ENCODE measurements at regions not wholly inside any gene's neighbourhood (a gene's known extent, or its start where the extent isn't known, plus 50 kb on each side); places are given as distances from the start of the nearest gene placed in this dataset.
A peak's percentile ranks its signal among the peaks of the same experiment; 100 is the strongest.

- Histone ChIP-seq H3K4me3 (no peak overlapping the region), H3K27me3 (no peaks in the 10 kb centered on the region), H3K9me3 (no peaks in the 10 kb centered on the region), H3K36me3 (no peaks in the 10 kb centered on the region), H3K4me1 (no peaks in the 10 kb centered on the region), H3K27ac (no peak overlapping the region)
- no peak for TF ChIP-seq CTCF (IDR thresholded peaks at IDR 0.05)
- TF ChIP-seq POLR2A (IDR thresholded peaks at IDR 0.05): no peak
- DNase-seq: no peak
- intact Hi-C loops (cut with DNase I; ENCODE audit: low total_unique reads): no loop called here
Measured at GRCh38 chr6:113406048-113406695, 451.0 kb upstream of the MARCKS start.

- intact Hi-C loops (cut with DNase I; ENCODE audit: low total_unique reads): no loop called here
- Histone ChIP-seq H3K9me3 (no peaks in the 10 kb centered on the region), H3K27ac (no peak overlapping the region), H3K27me3 (no peaks in the 10 kb centered on the region), H3K4me1 (no peaks in the 10 kb centered on the region), H3K36me3 (no peaks in the 10 kb centered on the region), H3K4me3 (no peak overlapping the region)
- DNase-seq: no peak
- TF ChIP-seq POLR2A (IDR thresholded peaks at IDR 0.05) (no peak), CTCF (IDR thresholded peaks at IDR 0.05) (no peak)
Measured at GRCh38 chr6:113411011-113411410, 446.1 kb upstream of the MARCKS start.

- DNase-seq: no peak
- no peak for TF ChIP-seq POLR2A (IDR thresholded peaks at IDR 0.05)
- TF ChIP-seq CTCF (IDR thresholded peaks at IDR 0.05): no peak
- Histone ChIP-seq H3K9me3 (no peaks in the 10 kb centered on the region), H3K4me3 (no peak overlapping the region), H3K27ac (no peak overlapping the region), H3K36me3 (no peaks in the 10 kb centered on the region), H3K4me1 (no peaks in the 10 kb centered on the region), H3K27me3 (no peaks in the 10 kb centered on the region)
- intact Hi-C loops (cut with DNase I; ENCODE audit: low total_unique reads): no loop called here
Measured at GRCh38 chr6:113412589-113413357, 444.4 kb upstream of the MARCKS start.

- Histone ChIP-seq H3K36me3 (no peaks in the 10 kb centered on the region), H3K4me3 (no peak overlapping the region), H3K27ac (no peak overlapping the region), H3K9me3 (no peaks in the 10 kb centered on the region), H3K4me1 (no peaks in the 10 kb centered on the region), H3K27me3 (no peaks in the 10 kb centered on the region)
- peak; percentile 20 to 39 for DNase-seq
- intact Hi-C loops (cut with DNase I; ENCODE audit: low total_unique reads): no loop called here
- TF ChIP-seq POLR2A (IDR thresholded peaks at IDR 0.05) (no peak), CTCF (IDR thresholded peaks at IDR 0.05) (peak in 3 of 4 experiments; percentile 22 to 43 (median 28))
Measured at GRCh38 chr6:113414511-113414910, 442.6 kb upstream of the MARCKS start.

GRCh38 chr6:113416170-113416569 lies 441.0 kb upstream of the MARCKS start:
- H3K4me3 ChIP-seq: no peak overlapping the region
- DNase-seq: no peak
- intact Hi-C loops (cut with DNase I; ENCODE audit: low total_unique reads): no loop called here
- H3K9me3 ChIP-seq: no peaks in the 10 kb centered on the region
- no peak for TF ChIP-seq CTCF (IDR thresholded peaks at IDR 0.05)
- TF ChIP-seq POLR2A (IDR thresholded peaks at IDR 0.05): no peak
- no peaks in the 10 kb centered on the region for H3K27me3 ChIP-seq
- H3K4me1 ChIP-seq: no peaks in the 10 kb centered on the region
- no peak overlapping the region for H3K27ac ChIP-seq
- no peaks in the 10 kb centered on the region for H3K36me3 ChIP-seq
